ENCODE measurements at regions not wholly inside any gene's neighbourhood (a gene's known extent, or its start where the extent isn't known, plus 50 kb on each side); places are given as distances from the start of the nearest gene placed in this dataset.

GRCh38 chr4:45409536-45409935 is 683.2 kb upstream of the GNPDA2 start:
- H3K4me1 Mint-ChIP-seq, result no peaks in the 10 kb centered on the region

GRCh38 chr4:45408996-45409395 is 682.6 kb upstream of the GNPDA2 start:
- no peak for DNase-seq
- Mint-ChIP-seq H3K36me3 (no peaks in the 10 kb centered on the region), H3K4me1 (no peaks in the 10 kb centered on the region), H3K27ac (no peak overlapping the region), H3K9me3 (peaks cover 3 to 12% (median 7%) of the 10 kb centered on the region in 5 donors), H3K27me3 (no peaks in the 10 kb centered on the region), H3K4me3 (no peak overlapping the region)
- H3K27ac ChIP-seq (ENCODE audit: low read depth, low read length), result no peak overlapping the region
- no peaks in the 10 kb centered on the region for H3K9me3 ChIP-seq (ENCODE audit: low read length)
- no peak overlapping the region for H3K4me3 ChIP-seq (ENCODE audit: low read length)
- H3K27me3 ChIP-seq (ENCODE audit: insufficient read depth, low read length, poor library complexity, severe bottlenecking), result no peaks in the 10 kb centered on the region
- H3K4me1 ChIP-seq (ENCODE audit: insufficient read depth, low read length), result no peaks in the 10 kb centered on the region
- H3K36me3 ChIP-seq (ENCODE audit: insufficient read depth, low read length), result no peaks in the 10 kb centered on the region
- ChIA-PET POLR2A (no interaction called here), CTCF (no interaction called here)

More at GRCh38 chr4:45409536-45409935, 683.2 kb upstream of the GNPDA2 start:
- no peaks in the 10 kb centered on the region for H3K27me3 ChIP-seq (ENCODE audit: insufficient read depth, low read length, poor library complexity, severe bottlenecking)
- no peak overlapping the region for H3K4me3 ChIP-seq (ENCODE audit: low read length)
- no peaks in the 10 kb centered on the region for H3K36me3 ChIP-seq (ENCODE audit: insufficient read depth, low read length)
- no peaks in the 10 kb centered on the region for H3K36me3 Mint-ChIP-seq
- H3K4me3 Mint-ChIP-seq, result no peak overlapping the region
- no peak overlapping the region for H3K27ac ChIP-seq (ENCODE audit: low read depth, low read length)
- H3K9me3 ChIP-seq (ENCODE audit: low read length), result no peaks in the 10 kb centered on the region
- H3K9me3 Mint-ChIP-seq, result peaks cover 2 to 11% (median 6%) of the 10 kb centered on the region in 5 donors
- H3K4me1 ChIP-seq (ENCODE audit: insufficient read depth, low read length), result no peaks in the 10 kb centered on the region
- H3K27me3 Mint-ChIP-seq, result no peaks in the 10 kb centered on the region
- no peak for DNase-seq
- ChIA-PET CTCF (no interaction called here), POLR2A (no interaction called here)
- no peak overlapping the region for H3K27ac Mint-ChIP-seq

GRCh38 chr4:45399116-45399515 is 672.8 kb upstream of the GNPDA2 start:
- CTCF ChIA-PET, result no interaction called here
- no peaks in the 10 kb centered on the region for H3K27me3 ChIP-seq (ENCODE audit: insufficient read depth, low read length, poor library complexity, severe bottlenecking)
- peaks cover 0 to 29% (median 6%) of the 10 kb centered on the region in 5 donors for H3K9me3 Mint-ChIP-seq

GRCh38 chr4:45385306-45385705 is 659.0 kb upstream of the GNPDA2 start:
- DNase-seq, result no peak
- H3K36me3 ChIP-seq (ENCODE audit: insufficient read depth, low read length), result no peaks in the 10 kb centered on the region
- Mint-ChIP-seq H3K9me3 (peaks cover 0 to 24% (median 11%) of the 10 kb centered on the region in 5 donors), H3K27ac (no peak overlapping the region), H3K36me3 (no peaks in the 10 kb centered on the region), H3K4me1 (no peaks in the 10 kb centered on the region), H3K27me3 (peaks cover 0 to 1% of the 10 kb centered on the region in 2 donors), H3K4me3 (no peak overlapping the region)
- H3K27ac ChIP-seq (ENCODE audit: low read depth, low read length), result no peak overlapping the region
- no peak overlapping the region for H3K4me3 ChIP-seq (ENCODE audit: low read length)
- no peaks in the 10 kb centered on the region for H3K27me3 ChIP-seq (ENCODE audit: insufficient read depth, low read length, poor library complexity, severe bottlenecking)
- CTCF ChIA-PET, result no interaction called here
- POLR2A ChIA-PET, result no interaction called here
- no peaks in the 10 kb centered on the region for H3K9me3 ChIP-seq (ENCODE audit: low read length)
- H3K4me1 ChIP-seq (ENCODE audit: insufficient read depth, low read length), result no peaks in the 10 kb centered on the region

More at GRCh38 chr4:45399116-45399515, 672.8 kb upstream of the GNPDA2 start:
- DNase-seq, result no peak
- Mint-ChIP-seq H3K4me1 (no peaks in the 10 kb centered on the region), H3K27me3 (no peaks in the 10 kb centered on the region), H3K36me3 (no peaks in the 10 kb centered on the region), H3K27ac (no peak overlapping the region), H3K4me3 (no peak overlapping the region)
- Histone ChIP-seq H3K9me3 (ENCODE audit: low read length) (peaks cover 3% of the 10 kb centered on the region), H3K4me1 (ENCODE audit: insufficient read depth, low read length) (no peaks in the 10 kb centered on the region), H3K4me3 (ENCODE audit: low read length) (no peak overlapping the region), H3K27ac (ENCODE audit: low read depth, low read length) (no peak overlapping the region), H3K36me3 (ENCODE audit: insufficient read depth, low read length) (no peaks in the 10 kb centered on the region)
- POLR2A ChIA-PET, result no interaction called here

GRCh38 chr4:45370408-45370807 is 644.1 kb upstream of the GNPDA2 start:
- Mint-ChIP-seq H3K4me3 (no peak overlapping the region), H3K9me3 (peaks cover 0 to 28% (median 8%) of the 10 kb centered on the region in 5 donors), H3K27me3 (no peaks in the 10 kb centered on the region), H3K27ac (no peak overlapping the region), H3K36me3 (no peaks in the 10 kb centered on the region), H3K4me1 (no peaks in the 10 kb centered on the region)
- POLR2A ChIA-PET, result no interaction called here
- CTCF ChIA-PET, result no interaction called here
- no peaks in the 10 kb centered on the region for H3K27me3 ChIP-seq (ENCODE audit: insufficient read depth, low read length, poor library complexity, severe bottlenecking)
- H3K9me3 ChIP-seq (ENCODE audit: low read length), result no peaks in the 10 kb centered on the region
- no peak for DNase-seq
- H3K36me3 ChIP-seq (ENCODE audit: insufficient read depth, low read length), result no peaks in the 10 kb centered on the region
- H3K4me1 ChIP-seq (ENCODE audit: insufficient read depth, low read length), result no peaks in the 10 kb centered on the region
- no peak overlapping the region for H3K4me3 ChIP-seq (ENCODE audit: low read length)
- H3K27ac ChIP-seq (ENCODE audit: low read depth, low read length), result no peak overlapping the region

- Histone ChIP-seq H3K4me1 (ENCODE audit: insufficient read depth, low read length) (no peaks in the 10 kb centered on the region), H3K4me3 (ENCODE audit: low read length) (no peak overlapping the region), H3K27ac (ENCODE audit: low read depth, low read length) (no peak overlapping the region), H3K36me3 (ENCODE audit: insufficient read depth, low read length) (no peaks in the 10 kb centered on the region), H3K9me3 (ENCODE audit: low read length) (no peaks in the 10 kb centered on the region), H3K27me3 (ENCODE audit: insufficient read depth, low read length, poor library complexity, severe bottlenecking) (no peaks in the 10 kb centered on the region)
- Mint-ChIP-seq H3K4me3 (no peak overlapping the region), H3K4me1 (no peaks in the 10 kb centered on the region), H3K9me3 (peaks cover 3 to 23% (median 8%) of the 10 kb centered on the region in 5 donors), H3K27ac (no peak overlapping the region), H3K27me3 (no peaks in the 10 kb centered on the region), H3K36me3 (no peaks in the 10 kb centered on the region)
- no peak for DNase-seq
- CTCF ChIA-PET, result no interaction called here
- POLR2A ChIA-PET, result no interaction called here
Measured at GRCh38 chr4:45368832-45369231, 642.5 kb upstream of the GNPDA2 start.

GRCh38 chr4:45363931-45364330 is 637.6 kb upstream of the GNPDA2 start:
- no peaks in the 10 kb centered on the region for H3K36me3 ChIP-seq (ENCODE audit: insufficient read depth, low read length)
- H3K27me3 ChIP-seq (ENCODE audit: insufficient read depth, low read length, poor library complexity, severe bottlenecking), result no peaks in the 10 kb centered on the region

GRCh38 chr4:45358573-45359506 is 632.5 kb upstream of the GNPDA2 start:
- ChIA-PET CTCF (no interaction called here), POLR2A (no interaction called here)
- no peak for DNase-seq
- Histone ChIP-seq H3K27ac (ENCODE audit: low read depth, low read length) (no peak overlapping the region), H3K9me3 (ENCODE audit: low read length) (no peaks in the 10 kb centered on the region), H3K36me3 (ENCODE audit: insufficient read depth, low read length) (no peaks in the 10 kb centered on the region), H3K27me3 (ENCODE audit: insufficient read depth, low read length, poor library complexity, severe bottlenecking) (no peaks in the 10 kb centered on the region), H3K4me1 (ENCODE audit: insufficient read depth, low read length) (no peaks in the 10 kb centered on the region), H3K4me3 (ENCODE audit: low read length) (no peak overlapping the region)
- H3K4me1 Mint-ChIP-seq, result no peaks in the 10 kb centered on the region
- no peaks in the 10 kb centered on the region for H3K36me3 Mint-ChIP-seq
- no peak overlapping the region for H3K4me3 Mint-ChIP-seq
- no peak overlapping the region for H3K27ac Mint-ChIP-seq
- H3K27me3 Mint-ChIP-seq, result peaks cover 0 to 2% of the 10 kb centered on the region in 2 donors
- peaks cover 8 to 26% (median 13%) of the 10 kb centered on the region in 5 donors for H3K9me3 Mint-ChIP-seq

More at GRCh38 chr4:45363931-45364330, 637.6 kb upstream of the GNPDA2 start:
- Mint-ChIP-seq H3K4me1 (no peaks in the 10 kb centered on the region), H3K9me3 (peaks cover 8 to 23% (median 14%) of the 10 kb centered on the region in 5 donors), H3K36me3 (no peaks in the 10 kb centered on the region), H3K27ac (no peak overlapping the region), H3K4me3 (no peak overlapping the region), H3K27me3 (no peaks in the 10 kb centered on the region)
- H3K9me3 ChIP-seq (ENCODE audit: low read length), result no peaks in the 10 kb centered on the region
- H3K4me1 ChIP-seq (ENCODE audit: insufficient read depth, low read length), result no peaks in the 10 kb centered on the region
- no peak for DNase-seq
- ChIA-PET POLR2A (interaction anchor here (0.5 kb wide), 1 partner anchor 81 kb away, joined by 4 read pairs; no protein-coding TSS in a partner anchor), CTCF (no interaction called here)
- no peak overlapping the region for H3K27ac ChIP-seq (ENCODE audit: low read depth, low read length)
- no peak overlapping the region for H3K4me3 ChIP-seq (ENCODE audit: low read length)

Data from CD8-positive, alpha-beta memory T cell (primary cell).